CD8-positive, alpha-beta memory T cell (primary cell): ENCODE measurements at regions not wholly inside any gene's neighbourhood (a gene's known extent, or its start where the extent isn't known, plus 50 kb on each side); places are given as distances from the start of the nearest gene placed in this dataset.
"Not testable (repeated sequence)": the region's sequence is repeated elsewhere in the genome, so short reads cannot be mapped to it uniquely, and the experiment has no call there.

Experiments
- CTCF ChIA-PET: fragments of 350-600 bp; sonication (Branson Sonifier 250); formaldehyde crosslinking; loops from one replicate; lab custom pipeline; 2021; ENCODE audit warnings: antibody characterized with exemption; lab: Charles Lee
- POLR2A ChIA-PET: fragments of 350-600 bp; sonication (Branson Sonifier 250); formaldehyde crosslinking; loops from one replicate; lab custom pipeline; 2021; ENCODE audit warnings: antibody characterized with exemption; lab: Charles Lee
- DNase-seq, 5 donors: peaks; one replicate each; pipeline versions ENCODE4 v3.0.0 to v3.0.0-alpha.2; 2020 to 2022; ENCODE audit warnings: mixed read lengths in 1 of 5
- H3K27ac ChIP-seq: one replicate; pipeline ENCODE4 v1.7.0; 2013; ENCODE audit warnings: low read depth, mild to moderate bottlenecking, low read length, moderate library complexity
- H3K27me3 ChIP-seq: 2 replicates; pipeline ENCODE4 v1.7.0; 2013; ENCODE audit warnings: low read length, mild to moderate bottlenecking; ENCODE audit not compliant: insufficient read depth, poor library complexity, severe bottlenecking
- H3K36me3 ChIP-seq: 2 replicates; pipeline ENCODE4 v1.7.0; 2013; ENCODE audit warnings: mild to moderate bottlenecking, low read length, moderate library complexity; ENCODE audit not compliant: insufficient read depth
- H3K4me1 ChIP-seq: 2 replicates; pipeline ENCODE4 v1.7.0; 2013; ENCODE audit warnings: mild to moderate bottlenecking, low read length, moderate library complexity; ENCODE audit not compliant: insufficient read depth
- H3K4me3 ChIP-seq: 2 replicates; pipeline ENCODE4 v1.7.0; 2013; ENCODE audit warnings: mild to moderate bottlenecking, low read length
- H3K9me3 ChIP-seq: 2 replicates; pipeline ENCODE4 v1.7.0; 2013; ENCODE audit warnings: mild to moderate bottlenecking, low read length
- H3K27ac Mint-ChIP-seq, 8 donors: one replicate each; pipeline ENCODE4 v1.8.0; 2020 to 2021; ENCODE audit warnings: mixed read lengths in 8 of 8, mild to moderate bottlenecking in 6 of 8, inconsistent platforms in 3 of 8, moderate library complexity in 3 of 8
- H3K27me3 Mint-ChIP-seq, 2 donors: one replicate each; pipeline ENCODE4 v1.8.0; 2020 to 2021; ENCODE audit warnings: mixed read lengths in 2 of 2, mild to moderate bottlenecking in 1 of 2, moderate library complexity in 1 of 2
- H3K36me3 Mint-ChIP-seq, 3 donors: one replicate each; pipeline ENCODE4 v1.8.0; 2020 to 2021; ENCODE audit warnings: mixed read lengths in 3 of 3, inconsistent platforms in 1 of 3, mild to moderate bottlenecking in 1 of 3
- H3K4me1 Mint-ChIP-seq, 3 donors: one replicate each; pipeline ENCODE4 v1.8.0; 2020 to 2021; ENCODE audit warnings: mixed read lengths in 3 of 3, inconsistent platforms in 1 of 3, mild to moderate bottlenecking in 1 of 3
- H3K4me3 Mint-ChIP-seq, 7 donors: one replicate each; pipeline ENCODE4 v1.8.0; 2020 to 2021; ENCODE audit warnings: mixed read lengths in 7 of 7, mild to moderate bottlenecking in 6 of 7, moderate library complexity in 4 of 7, inconsistent platforms in 2 of 7
- H3K9me3 Mint-ChIP-seq, 5 donors: one replicate each; pipeline ENCODE4 v1.8.0; 2020 to 2022; ENCODE audit warnings: mixed read lengths in 5 of 5, mild to moderate bottlenecking in 3 of 5, moderate library complexity in 2 of 5, inconsistent platforms in 1 of 5

DNA sequence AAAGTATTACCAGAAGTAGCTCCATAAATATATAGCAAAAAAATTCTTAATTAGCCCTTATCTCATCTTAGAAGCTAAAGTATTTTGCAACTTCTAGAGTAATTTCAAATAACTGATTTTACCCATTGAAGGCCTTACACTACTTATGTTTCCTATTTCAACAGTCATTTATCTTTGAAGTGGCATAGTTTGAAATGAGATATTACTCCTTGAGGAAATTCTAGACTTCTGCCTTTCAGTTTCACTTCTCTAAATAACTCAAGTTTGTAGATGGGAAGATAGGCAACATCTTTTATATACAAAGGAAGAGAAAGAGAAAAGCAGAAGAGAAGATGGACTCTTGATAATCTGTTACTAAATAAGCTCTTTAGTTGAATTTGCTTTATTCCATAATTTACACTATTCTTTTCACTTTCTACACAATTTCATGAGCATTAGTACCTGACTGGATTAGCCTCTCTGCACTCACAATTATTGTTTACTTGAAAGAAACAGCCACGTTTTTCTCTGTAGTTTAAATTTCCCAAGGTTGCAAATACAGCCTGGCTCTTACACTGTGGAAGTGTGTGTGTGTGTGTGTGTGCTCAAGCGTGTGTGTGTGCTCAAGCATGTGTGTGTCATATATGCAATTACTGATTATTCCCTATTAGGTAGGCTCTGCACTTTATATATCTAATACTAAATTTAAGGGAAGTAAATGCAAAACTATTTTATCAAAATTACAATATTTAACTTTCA is 60.6 kb upstream of the EMB start:
- peak in 1 of 5 donors; percentile 3 for DNase-seq
- Mint-ChIP-seq H3K4me3 (peak overlapping the region in 6 of 7 donors; percentile 37 to 72 (median 62)), H3K9me3 (peaks cover 0 to 16% (median 10%) of the 10 kb centered on the region in 5 donors), H3K36me3 (peaks cover 0 to 18% (median 2%) of the 10 kb centered on the region in 3 donors), H3K27ac (peak overlapping the region in 7 of 8 donors; percentile 17 to 80 (median 48)), H3K4me1 (peaks cover 9 to 32% (median 26%) of the 10 kb centered on the region in 3 donors), H3K27me3 (no peaks in the 10 kb centered on the region)
- no peaks in the 10 kb centered on the region for H3K9me3 ChIP-seq
- ChIA-PET CTCF (interaction anchor here (1.0 kb wide), 1 partner anchor 61 kb away, joined by 4 read pairs; no protein-coding TSS in a partner anchor), POLR2A (no interaction called here)
- peaks cover 8% of the 10 kb centered on the region for H3K4me1 ChIP-seq
- no peak overlapping the region for H3K4me3 ChIP-seq
- no peak overlapping the region for H3K27ac ChIP-seq
- no peaks in the 10 kb centered on the region for H3K36me3 ChIP-seq
- H3K27me3 ChIP-seq = no peaks in the 10 kb centered on the region

DNA sequence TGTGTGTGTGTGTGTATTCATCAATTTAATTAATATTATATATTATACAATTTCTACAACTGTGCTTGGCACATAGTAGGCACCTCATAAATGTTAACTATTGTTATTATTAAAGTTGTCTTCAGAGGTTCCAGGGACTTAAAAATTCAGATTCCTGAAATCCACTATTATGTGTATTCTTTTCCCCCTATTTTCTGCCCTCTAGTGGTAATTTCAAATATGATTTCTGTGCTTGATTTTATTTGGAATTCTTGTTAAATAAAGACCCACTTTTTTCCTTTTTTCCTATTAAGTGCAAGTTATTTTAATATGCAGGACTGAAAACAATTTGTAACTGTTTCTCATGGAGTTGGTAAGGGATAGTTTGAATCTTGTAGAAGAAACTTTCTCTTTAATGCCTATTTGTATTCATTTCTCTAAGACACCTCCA is 72.0 kb upstream of the EMB start:
- H3K27me3 ChIP-seq, H3K27ac ChIP-seq, H3K36me3 ChIP-seq, H3K4me3 ChIP-seq, H3K4me1 ChIP-seq, H3K9me3 ChIP-seq, H3K27me3 Mint-ChIP-seq, H3K4me3 Mint-ChIP-seq, POLR2A ChIA-PET: not testable (repeated sequence)
- Mint-ChIP-seq H3K27ac (peak overlapping the region in 2 of 8 donors; percentile 17 to 32), H3K36me3 (peaks cover 0 to 15% (median 2%) of the 10 kb centered on the region in 3 donors), H3K9me3 (peaks cover 0 to 23% (median 8%) of the 10 kb centered on the region in 5 donors), H3K4me1 (peaks cover 21 to 45% (median 38%) of the 10 kb centered on the region in 3 donors)
- DNase-seq = peak in 1 of 5 donors; percentile 32
- CTCF ChIA-PET = interaction anchor here (0.9 to 2.9 kb wide), 4 partner anchors 8 to 230 kb away, joined by 3 to 9 read pairs (median 4); partner anchors contain the start of gene EMB

- H3K4me3 Mint-ChIP-seq, H3K4me1 ChIP-seq, H3K27me3 Mint-ChIP-seq, H3K27ac ChIP-seq, H3K9me3 ChIP-seq, DNase-seq, CTCF ChIA-PET, H3K27me3 ChIP-seq, H3K4me3 ChIP-seq, POLR2A ChIA-PET, H3K36me3 ChIP-seq: not testable (repeated sequence)
- H3K9me3 Mint-ChIP-seq = peaks cover 11 to 28% (median 25%) of the 10 kb centered on the region in 5 donors
- H3K4me1 Mint-ChIP-seq = peaks cover 6 to 35% (median 22%) of the 10 kb centered on the region in 3 donors
- H3K27ac Mint-ChIP-seq = peak overlapping the region in 1 of 8 donors; percentile 44
- H3K36me3 Mint-ChIP-seq = peaks cover 0 to 40% (median 2%) of the 10 kb centered on the region in 3 donors
Observed at GRCh38 chr5:50521060-50521459, 80.0 kb upstream of the EMB start.

- H3K9me3 Mint-ChIP-seq, CTCF ChIA-PET, H3K4me3 Mint-ChIP-seq, H3K27ac Mint-ChIP-seq, H3K27me3 ChIP-seq, DNase-seq, H3K9me3 ChIP-seq, H3K36me3 ChIP-seq, H3K27ac ChIP-seq, H3K4me1 ChIP-seq, POLR2A ChIA-PET, H3K27me3 Mint-ChIP-seq, H3K4me3 ChIP-seq: not testable (repeated sequence)
- H3K4me1 Mint-ChIP-seq = peaks cover 6 to 26% (median 15%) of the 10 kb centered on the region in 3 donors
- peaks cover 0 to 10% (median 2%) of the 10 kb centered on the region in 3 donors for H3K36me3 Mint-ChIP-seq
Observed at GRCh38 chr5:50527514-50528060, 86.5 kb upstream of the EMB start.

DNA sequence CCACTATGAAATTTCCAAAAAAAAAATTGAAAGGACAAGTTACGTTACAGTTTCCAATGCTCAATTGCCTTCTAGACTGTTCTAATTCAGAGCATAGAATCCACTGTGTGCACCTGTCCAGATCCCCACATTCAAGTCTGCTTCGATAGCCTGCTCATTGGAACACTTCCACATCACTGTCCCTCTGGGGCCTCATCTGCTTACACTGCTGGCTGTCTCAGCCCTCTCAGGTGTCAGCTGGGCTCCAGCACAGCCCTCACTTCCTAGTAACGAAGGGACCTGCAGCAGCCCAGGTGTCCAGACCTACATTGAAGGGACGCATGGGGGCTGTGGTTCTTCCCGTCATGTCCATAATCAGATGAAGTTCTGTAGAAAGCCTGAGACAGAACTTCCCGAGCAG is 94.3 kb upstream of the EMB start:
- peaks cover 4 to 14% (median 10%) of the 10 kb centered on the region in 3 donors for H3K4me1 Mint-ChIP-seq
- CTCF ChIA-PET = no interaction called here

DNA sequence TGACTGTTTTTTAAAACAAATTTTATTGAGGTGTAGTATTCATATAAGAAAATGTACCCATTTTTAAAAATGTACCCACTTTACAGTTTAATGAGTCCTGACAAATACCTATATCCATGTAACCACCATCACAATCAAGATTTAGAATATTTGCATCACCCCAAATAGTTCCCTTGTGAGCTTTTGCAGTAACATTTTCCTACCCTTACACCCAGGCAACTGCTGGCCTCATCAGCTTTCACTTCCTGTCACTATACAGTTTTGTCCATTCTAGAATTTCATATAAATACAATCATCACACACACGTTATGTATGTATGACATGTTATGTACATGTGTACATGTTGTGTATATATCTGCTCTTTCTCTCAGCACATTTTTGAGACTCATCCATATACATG is 96.4 kb upstream of the EMB start:
- H3K4me3 Mint-ChIP-seq, H3K4me3 ChIP-seq, POLR2A ChIA-PET, H3K36me3 ChIP-seq, H3K27me3 ChIP-seq, H3K4me1 ChIP-seq, DNase-seq, CTCF ChIA-PET, H3K27me3 Mint-ChIP-seq, H3K9me3 ChIP-seq, H3K27ac ChIP-seq: not testable (repeated sequence)
- peaks cover 4 to 11% (median 10%) of the 10 kb centered on the region in 3 donors for H3K4me1 Mint-ChIP-seq
- H3K27ac Mint-ChIP-seq = peak overlapping the region in 1 of 8 donors; percentile 41
- H3K9me3 Mint-ChIP-seq = peaks cover 2 to 15% (median 4%) of the 10 kb centered on the region in 5 donors
- H3K36me3 Mint-ChIP-seq = peaks cover 0 to 19% (median 0%) of the 10 kb centered on the region in 3 donors

More for the DNA sequence above, 94.3 kb upstream of the EMB start:
- H3K27me3 Mint-ChIP-seq = no peaks in the 10 kb centered on the region
- DNase-seq = no peak
- no peak overlapping the region for H3K27ac Mint-ChIP-seq
- H3K36me3 Mint-ChIP-seq = peaks cover 0 to 19% (median 0%) of the 10 kb centered on the region in 3 donors
- H3K4me3 ChIP-seq = no peak overlapping the region
- H3K27ac ChIP-seq = no peak overlapping the region
- no peaks in the 10 kb centered on the region for H3K9me3 ChIP-seq
- H3K27me3 ChIP-seq = no peaks in the 10 kb centered on the region
- H3K36me3 ChIP-seq = no peaks in the 10 kb centered on the region
- H3K4me1 ChIP-seq = no peaks in the 10 kb centered on the region
- no peak overlapping the region for H3K4me3 Mint-ChIP-seq
- H3K9me3 Mint-ChIP-seq = peaks cover 0 to 9% (median 2%) of the 10 kb centered on the region in 5 donors
- POLR2A ChIA-PET = no interaction called here

GRCh38 chr5:50547303-50547702 is 106.2 kb upstream of the EMB start:
- peak overlapping the region in 5 of 8 donors; percentile 1 to 55 (median 18) for H3K27ac Mint-ChIP-seq
- Histone ChIP-seq H3K27ac (no peak overlapping the region), H3K36me3 (no peaks in the 10 kb centered on the region), H3K4me3 (no peak overlapping the region), H3K27me3 (no peaks in the 10 kb centered on the region), H3K9me3 (no peaks in the 10 kb centered on the region), H3K4me1 (peaks cover 6% of the 10 kb centered on the region)
- ChIA-PET CTCF (no interaction called here), POLR2A (no interaction called here)
- H3K4me1 Mint-ChIP-seq = peaks cover 16 to 31% (median 17%) of the 10 kb centered on the region in 3 donors
- DNase-seq = no peak
- no peak overlapping the region for H3K4me3 Mint-ChIP-seq
- H3K9me3 Mint-ChIP-seq = peaks cover 0 to 12% (median 10%) of the 10 kb centered on the region in 5 donors
- no peaks in the 10 kb centered on the region for H3K27me3 Mint-ChIP-seq
- peaks cover 0 to 25% (median 0%) of the 10 kb centered on the region in 3 donors for H3K36me3 Mint-ChIP-seq

DNA sequence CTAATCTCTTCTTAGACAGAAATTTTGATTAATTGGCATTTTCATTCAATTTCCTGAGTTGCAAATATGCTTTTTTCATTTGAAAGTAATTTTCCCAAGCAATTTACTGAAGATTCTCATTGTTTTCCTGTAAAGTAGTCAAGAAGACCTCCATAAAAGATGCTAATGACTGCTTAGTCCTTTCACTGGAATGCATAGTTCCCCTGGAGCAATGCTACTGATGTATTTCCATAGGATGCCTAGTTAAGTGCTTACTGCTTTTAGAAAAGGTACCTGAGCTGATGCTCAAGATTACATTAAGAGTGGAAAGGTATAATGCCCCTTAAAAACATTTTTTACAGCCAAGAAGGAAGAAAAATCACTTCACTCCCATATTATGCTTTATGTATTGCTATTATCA is 109.2 kb upstream of the EMB start:
- H3K36me3 Mint-ChIP-seq = peaks cover 0 to 9% (median 0%) of the 10 kb centered on the region in 3 donors
- Histone ChIP-seq H3K36me3 (no peaks in the 10 kb centered on the region), H3K27ac (no peak overlapping the region), H3K27me3 (no peaks in the 10 kb centered on the region), H3K4me3 (no peak overlapping the region), H3K4me1 (peaks cover 13% of the 10 kb centered on the region), H3K9me3 (no peaks in the 10 kb centered on the region)
- H3K27ac Mint-ChIP-seq = no peak overlapping the region
- H3K4me1 Mint-ChIP-seq = peaks cover 31 to 58% (median 44%) of the 10 kb centered on the region in 3 donors
- ChIA-PET CTCF (no interaction called here), POLR2A (no interaction called here)
- peaks cover 0 to 2% (median 0%) of the 10 kb centered on the region in 5 donors for H3K9me3 Mint-ChIP-seq
- no peak overlapping the region for H3K4me3 Mint-ChIP-seq
- H3K27me3 Mint-ChIP-seq = no peaks in the 10 kb centered on the region
- DNase-seq = no peak
